Astrocyte (in vitro differentiated cells and primary cell): ENCODE measurements at regions not wholly inside any gene's neighbourhood (a gene's known extent, or its start where the extent isn't known, plus 50 kb on each side); places are given as distances from the start of the nearest gene placed in this dataset.

Source experiments
- EZH2 ChIP-seq: IDR thresholded peaks from 2 replicates; pipeline ENCODE4 v1.6.1; 2012; ENCODE audit warnings: mild to moderate bottlenecking, low read length, inconsistent platforms; ENCODE audit not compliant: insufficient read depth
- TF ChIP-seq, protein P1 (sequence below): IDR thresholded peaks from 2 replicates; pipeline ENCODE4 v1.5.1; 2011; ENCODE audit warnings: low read depth, mild to moderate bottlenecking, inconsistent platforms, low read length, moderate library complexity; ENCODE audit not compliant: insufficient read depth

- TF ChIP-seq, protein P1, sequence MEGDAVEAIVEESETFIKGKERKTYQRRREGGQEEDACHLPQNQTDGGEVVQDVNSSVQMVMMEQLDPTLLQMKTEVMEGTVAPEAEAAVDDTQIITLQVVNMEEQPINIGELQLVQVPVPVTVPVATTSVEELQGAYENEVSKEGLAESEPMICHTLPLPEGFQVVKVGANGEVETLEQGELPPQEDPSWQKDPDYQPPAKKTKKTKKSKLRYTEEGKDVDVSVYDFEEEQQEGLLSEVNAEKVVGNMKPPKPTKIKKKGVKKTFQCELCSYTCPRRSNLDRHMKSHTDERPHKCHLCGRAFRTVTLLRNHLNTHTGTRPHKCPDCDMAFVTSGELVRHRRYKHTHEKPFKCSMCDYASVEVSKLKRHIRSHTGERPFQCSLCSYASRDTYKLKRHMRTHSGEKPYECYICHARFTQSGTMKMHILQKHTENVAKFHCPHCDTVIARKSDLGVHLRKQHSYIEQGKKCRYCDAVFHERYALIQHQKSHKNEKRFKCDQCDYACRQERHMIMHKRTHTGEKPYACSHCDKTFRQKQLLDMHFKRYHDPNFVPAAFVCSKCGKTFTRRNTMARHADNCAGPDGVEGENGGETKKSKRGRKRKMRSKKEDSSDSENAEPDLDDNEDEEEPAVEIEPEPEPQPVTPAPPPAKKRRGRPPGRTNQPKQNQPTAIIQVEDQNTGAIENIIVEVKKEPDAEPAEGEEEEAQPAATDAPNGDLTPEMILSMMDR = no peak
- TF ChIP-seq EZH2 = no peak
These were observed 718.1 kb downstream of the SMARCA1 start for GRCh38 chrX:128805236-128805635.
